PFSK-1 (cell line): ENCODE measurements at regions not wholly inside any gene's neighbourhood (a gene's known extent, or its start where the extent isn't known, plus 50 kb on each side); places are given as distances from the start of the nearest gene placed in this dataset.

ENCODE experiments used
- POLR2AphosphoS5 ChIP-seq: IDR thresholded peaks from 2 replicates; pipeline ENCODE4 v1.6.1; 2012; ENCODE audit warnings: low read depth, mild to moderate bottlenecking, control low read depth, low read length, moderate library complexity
- SIN3A ChIP-seq: IDR thresholded peaks from 2 replicates; pipeline ENCODE4 v1.6.1; 2012; ENCODE audit warnings: mild to moderate bottlenecking, low read length, moderate library complexity, borderline replicate concordance; ENCODE audit not compliant: insufficient read depth
- TAF1 ChIP-seq: IDR thresholded peaks from 2 replicates; pipeline ENCODE4 v1.6.1; 2012; ENCODE audit warnings: low read length, control low read depth, borderline replicate concordance; ENCODE audit not compliant: insufficient read depth
- TF ChIP-seq, protein P1 (sequence below), 2 experiments: IDR thresholded peaks; 2 replicates each; pipeline versions ENCODE4 v1.6.1 to v1.8.0; 2011 to 2012; ENCODE audit warnings: low read depth in 2 of 2, low read length in 2 of 2, control low read depth in 1 of 2, inconsistent platforms in 1 of 2, mild to moderate bottlenecking in 1 of 2, moderate library complexity in 1 of 2; ENCODE audit not compliant: insufficient read depth in 1 of 2

DNA sequence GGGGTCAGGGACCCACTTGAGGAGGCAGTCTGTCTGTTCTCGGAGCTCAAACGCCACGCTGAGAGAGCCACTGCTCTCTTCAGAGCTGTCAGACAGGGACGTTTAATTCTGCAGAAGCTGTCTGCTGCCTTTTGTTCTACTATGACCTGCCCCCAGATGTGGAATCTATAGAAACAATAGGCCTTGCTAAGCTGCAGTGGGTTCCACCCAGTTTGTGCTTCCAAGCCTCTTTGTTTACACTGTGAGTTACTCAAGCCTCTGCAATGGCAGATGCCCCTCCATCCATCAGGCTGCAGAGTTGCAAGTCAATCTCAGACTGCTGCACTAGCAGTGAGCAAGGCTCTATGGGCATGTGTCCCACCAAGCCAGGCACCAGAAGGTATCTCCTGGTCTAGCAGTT is 158.1 kb downstream of the DTHD1 start:
- TF ChIP-seq SIN3A, result no peak
- no peak for TF ChIP-seq POLR2AphosphoS5
- no peak for TF ChIP-seq TAF1
- TF ChIP-seq, protein P1, sequence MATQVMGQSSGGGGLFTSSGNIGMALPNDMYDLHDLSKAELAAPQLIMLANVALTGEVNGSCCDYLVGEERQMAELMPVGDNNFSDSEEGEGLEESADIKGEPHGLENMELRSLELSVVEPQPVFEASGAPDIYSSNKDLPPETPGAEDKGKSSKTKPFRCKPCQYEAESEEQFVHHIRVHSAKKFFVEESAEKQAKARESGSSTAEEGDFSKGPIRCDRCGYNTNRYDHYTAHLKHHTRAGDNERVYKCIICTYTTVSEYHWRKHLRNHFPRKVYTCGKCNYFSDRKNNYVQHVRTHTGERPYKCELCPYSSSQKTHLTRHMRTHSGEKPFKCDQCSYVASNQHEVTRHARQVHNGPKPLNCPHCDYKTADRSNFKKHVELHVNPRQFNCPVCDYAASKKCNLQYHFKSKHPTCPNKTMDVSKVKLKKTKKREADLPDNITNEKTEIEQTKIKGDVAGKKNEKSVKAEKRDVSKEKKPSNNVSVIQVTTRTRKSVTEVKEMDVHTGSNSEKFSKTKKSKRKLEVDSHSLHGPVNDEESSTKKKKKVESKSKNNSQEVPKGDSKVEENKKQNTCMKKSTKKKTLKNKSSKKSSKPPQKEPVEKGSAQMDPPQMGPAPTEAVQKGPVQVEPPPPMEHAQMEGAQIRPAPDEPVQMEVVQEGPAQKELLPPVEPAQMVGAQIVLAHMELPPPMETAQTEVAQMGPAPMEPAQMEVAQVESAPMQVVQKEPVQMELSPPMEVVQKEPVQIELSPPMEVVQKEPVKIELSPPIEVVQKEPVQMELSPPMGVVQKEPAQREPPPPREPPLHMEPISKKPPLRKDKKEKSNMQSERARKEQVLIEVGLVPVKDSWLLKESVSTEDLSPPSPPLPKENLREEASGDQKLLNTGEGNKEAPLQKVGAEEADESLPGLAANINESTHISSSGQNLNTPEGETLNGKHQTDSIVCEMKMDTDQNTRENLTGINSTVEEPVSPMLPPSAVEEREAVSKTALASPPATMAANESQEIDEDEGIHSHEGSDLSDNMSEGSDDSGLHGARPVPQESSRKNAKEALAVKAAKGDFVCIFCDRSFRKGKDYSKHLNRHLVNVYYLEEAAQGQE (IDR thresholded peaks at IDR 0.05; ENCODE audit: insufficient read depth in 1 of 2, low read depth in 2 of 2, low read length in 2 of 2), result no peak
